HG02798 (cell line): ENCODE measurements at regions not wholly inside any gene's neighbourhood (a gene's known extent, or its start where the extent isn't known, plus 50 kb on each side); places are given as distances from the start of the nearest gene placed in this dataset.

Experiments used
- ATAC-seq: cut with Tn5 transposase; IDR thresholded peaks from one replicate; pipeline ENCODE4 v1.9.1; 2021; ENCODE audit warnings: mild to moderate bottlenecking; ENCODE audit not compliant: unreplicated experiment, poor library complexity

- ATAC-seq: no peak
Observed at GRCh38 chr5:67407979-67408378, 211.4 kb upstream of the CD180 start.

- ATAC-seq: no peak
Observed at GRCh38 chr5:67405755-67406154, 209.2 kb upstream of the CD180 start.

DNA sequence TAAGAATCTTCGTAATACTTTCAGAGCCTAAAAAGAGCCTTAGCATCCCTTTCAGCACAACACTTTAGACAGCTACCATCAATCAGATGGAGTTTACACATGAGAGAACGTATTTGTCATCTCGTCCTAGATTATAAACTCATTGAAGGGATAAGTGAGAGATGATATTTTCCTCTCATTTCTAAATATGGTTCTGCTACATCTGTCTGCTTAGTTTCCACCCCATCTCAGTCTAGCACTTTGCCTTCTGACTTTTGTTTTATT lies 208.4 kb upstream of the CD180 start:
- no peak for ATAC-seq

GRCh38 chr5:67404256-67405100 lies 207.9 kb upstream of the CD180 start:
- no peak for ATAC-seq

- no peak for ATAC-seq
Observed at GRCh38 chr5:67402526-67402925, 205.9 kb upstream of the CD180 start.

- ATAC-seq: no peak
Observed at GRCh38 chr5:67401172-67401571, 204.6 kb upstream of the CD180 start.

DNA sequence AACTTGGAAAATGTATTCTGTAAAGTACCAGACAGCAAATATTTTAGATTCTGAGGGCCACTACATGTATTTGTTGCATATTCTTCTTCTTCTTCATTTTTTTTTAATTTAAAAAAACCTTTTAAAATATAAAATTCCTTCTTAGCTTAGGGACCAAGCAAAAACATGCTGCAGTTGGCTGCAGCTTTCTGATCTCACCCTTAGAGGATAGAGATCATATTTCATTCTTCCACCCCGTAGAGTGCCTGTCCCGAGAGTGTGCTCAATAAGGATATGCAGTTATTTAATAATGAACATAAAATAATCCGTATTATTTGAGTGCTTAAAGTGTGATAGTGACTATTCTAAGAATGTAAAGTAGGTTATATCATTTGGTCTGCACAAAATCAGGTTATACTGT lies 204.2 kb upstream of the CD180 start:
- no peak for ATAC-seq

DNA sequence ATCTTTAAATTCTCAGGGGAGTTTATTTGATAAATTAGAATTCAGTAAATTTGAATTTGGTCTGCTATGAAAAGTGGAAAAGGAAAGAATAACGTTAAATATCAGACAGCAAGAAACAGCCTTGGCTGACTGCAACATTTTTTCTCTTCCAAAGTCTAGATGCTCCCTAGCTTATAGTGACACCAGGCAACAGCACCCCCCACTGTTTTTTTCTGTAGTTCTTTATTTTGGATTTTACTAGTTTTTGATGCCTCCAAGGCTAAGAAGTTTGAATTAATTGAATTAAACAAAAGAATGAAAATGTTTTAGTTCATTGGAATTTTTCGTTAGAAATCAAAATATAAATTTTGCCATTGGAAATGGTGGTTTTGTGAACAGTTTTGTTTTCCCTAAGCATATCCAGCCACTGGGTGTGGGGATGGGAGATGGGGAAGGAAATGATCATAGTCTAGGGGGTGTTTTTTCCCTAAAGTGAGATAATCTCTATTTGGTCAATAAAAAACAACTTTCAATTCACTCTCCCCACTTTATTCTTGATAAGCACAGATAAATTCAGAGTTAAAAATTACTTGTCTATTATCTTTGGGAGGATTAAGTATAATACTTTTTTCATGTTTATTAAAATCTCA lies 199.3 kb upstream of the CD180 start:
- no peak for ATAC-seq

GRCh38 chr5:67393211-67393610 lies 196.6 kb upstream of the CD180 start:
- no peak for ATAC-seq

DNA sequence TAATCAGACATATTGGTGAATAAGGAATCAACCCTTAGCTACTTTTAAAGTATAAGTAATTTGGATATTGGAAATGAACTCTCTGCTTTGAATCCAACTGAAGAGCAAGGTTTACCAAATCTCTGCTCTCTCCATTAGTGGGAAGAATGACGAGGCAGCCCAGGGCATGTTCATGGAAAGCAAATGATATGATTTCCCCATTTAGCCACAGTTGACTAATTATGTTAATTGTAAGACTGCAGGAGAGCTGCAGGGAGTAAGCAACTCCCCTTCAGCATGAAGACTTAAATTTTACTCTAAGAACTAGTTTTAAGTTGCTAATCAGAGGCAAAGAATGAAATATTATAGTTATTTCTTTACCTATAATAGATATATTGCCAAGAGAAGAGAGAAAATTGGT lies 194.3 kb upstream of the CD180 start:
- no peak for ATAC-seq

DNA sequence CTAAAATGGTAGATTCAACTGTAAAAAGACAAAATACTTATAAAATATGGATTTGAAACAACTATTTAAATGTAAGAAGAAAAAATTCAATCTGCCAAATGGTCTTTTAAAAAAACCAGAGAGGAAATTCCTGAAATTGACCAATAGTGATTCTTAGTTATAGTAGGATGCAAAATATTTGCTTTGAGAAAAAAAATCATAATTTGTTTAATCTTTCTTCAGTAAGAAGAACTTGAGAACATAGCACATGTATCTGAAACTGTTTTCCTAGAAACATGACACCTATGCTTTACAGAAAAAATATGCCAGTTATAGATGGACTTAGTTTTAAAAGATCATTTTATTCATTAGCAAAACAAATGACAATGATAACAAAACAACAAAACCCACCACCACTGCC lies 186.9 kb upstream of the CD180 start:
- no peak for ATAC-seq

GRCh38 chr5:67381236-67381880 lies 184.8 kb upstream of the CD180 start:
- ATAC-seq: no peak

DNA sequence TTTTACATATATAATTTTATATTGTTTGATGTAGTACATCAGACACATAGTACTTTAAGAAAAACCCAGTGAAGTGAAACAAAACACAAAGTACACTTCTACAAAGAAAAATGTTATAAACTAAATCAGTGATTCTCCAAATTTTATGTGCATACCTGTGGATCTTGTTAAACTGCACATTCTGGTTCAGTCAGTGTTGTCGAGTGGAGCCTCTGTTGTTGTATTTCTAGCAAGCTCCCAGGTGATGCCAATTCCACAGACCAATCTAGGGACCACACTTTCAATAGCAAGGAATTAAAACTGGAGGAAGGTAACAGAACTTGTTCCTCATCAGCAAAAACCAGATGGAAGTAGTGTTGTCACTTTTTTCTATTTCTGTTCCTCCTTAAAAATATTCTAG lies 183.8 kb upstream of the CD180 start:
- ATAC-seq: no peak

- no peak for ATAC-seq
Observed at GRCh38 chr5:67379753-67380152, 183.2 kb upstream of the CD180 start.

DNA sequence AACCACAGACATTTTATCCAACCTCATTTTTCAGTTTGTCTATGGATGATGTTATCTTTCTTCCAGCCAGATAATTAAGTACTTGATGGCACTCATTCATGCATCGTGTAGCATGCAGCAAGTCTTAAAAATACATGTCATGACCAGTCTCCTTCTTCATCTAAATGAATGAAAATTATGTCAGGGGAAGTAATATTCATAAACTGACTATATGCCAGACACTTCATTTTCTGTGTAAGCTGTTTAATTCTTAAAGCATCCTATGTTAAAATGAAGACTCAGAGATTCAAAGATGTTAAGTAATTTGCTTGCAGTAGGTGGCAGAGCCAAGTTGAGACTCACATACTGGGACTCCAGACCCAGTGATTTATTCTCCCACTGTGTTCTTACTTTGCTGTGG lies 181.7 kb upstream of the CD180 start:
- no peak for ATAC-seq

GRCh38 chr5:67377631-67378030 lies 181.0 kb upstream of the CD180 start:
- no peak for ATAC-seq

- ATAC-seq: no peak
Observed at GRCh38 chr5:67375606-67376005, 179.0 kb upstream of the CD180 start.

DNA sequence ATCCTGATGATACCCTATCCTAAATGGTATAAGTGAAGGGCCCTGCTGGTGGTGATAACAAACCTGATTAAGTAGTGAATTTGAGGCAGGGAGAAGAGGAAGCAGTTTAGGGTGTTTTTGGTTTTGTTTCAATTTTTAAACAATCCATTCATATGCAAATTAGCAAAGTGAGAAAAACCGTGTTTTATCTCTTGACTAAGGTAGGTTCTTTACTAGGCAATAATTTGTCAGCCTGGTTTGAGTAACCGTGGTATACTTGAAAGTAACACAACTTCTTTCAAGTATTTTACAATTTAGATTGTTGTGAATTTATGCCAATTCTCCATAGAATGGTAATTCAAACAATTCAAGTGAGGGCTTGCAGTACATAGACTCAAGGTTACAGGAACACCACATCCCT lies 177.8 kb upstream of the CD180 start:
- no peak for ATAC-seq

- no peak for ATAC-seq
Observed at GRCh38 chr5:67373518-67373917, 176.9 kb upstream of the CD180 start.

- ATAC-seq: no peak
Observed at GRCh38 chr5:67372887-67373286, 176.3 kb upstream of the CD180 start.

DNA sequence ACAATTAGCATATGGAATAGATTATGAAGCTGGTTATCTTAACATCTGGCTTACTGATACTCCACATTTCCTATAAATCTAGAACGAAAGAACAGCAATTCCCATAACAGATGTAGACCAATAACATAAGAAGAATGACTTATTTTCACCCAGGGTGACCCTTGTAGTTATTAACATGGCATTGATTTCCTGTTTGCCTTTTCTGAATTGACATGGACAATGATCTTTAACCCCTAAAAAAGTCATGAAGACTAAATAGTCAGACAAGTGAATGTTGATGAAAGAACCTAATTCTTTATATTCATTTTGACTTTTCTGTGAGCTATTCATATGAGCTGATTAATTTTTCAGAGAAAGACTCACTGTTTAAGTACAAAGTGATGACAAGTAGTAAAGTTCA lies 175.3 kb upstream of the CD180 start:
- ATAC-seq: no peak
